Tibial nerve (tissue), 4 donors: ENCODE measurements at regions not wholly inside any gene's neighbourhood (a gene's known extent, or its start where the extent isn't known, plus 50 kb on each side); places are given as distances from the start of the nearest gene placed in this dataset.

Experiments
- EP300 ChIP-seq, 2 donors: sonication (generic); formaldehyde crosslinking; IDR thresholded peaks; one replicate each; pipeline ENCODE4 v1.6.1; 2017; ENCODE audit warnings: antibody characterized with exemption in 2 of 2, mild to moderate bottlenecking in 1 of 2
- TF ChIP-seq, protein P1 (sequence below), 5 experiments: fragments of 200-600 bp in 3 of 5; fragments of 450-650 bp in 2 of 5; sonication (generic) in 3 of 5; IDR thresholded peaks; one replicate each; pipeline ENCODE4 v1.5.1; 2016 to 2019; ENCODE audit warnings: antibody characterized with exemption in 5 of 5, mild to moderate bottlenecking in 3 of 5, moderate library complexity in 2 of 5

DNA sequence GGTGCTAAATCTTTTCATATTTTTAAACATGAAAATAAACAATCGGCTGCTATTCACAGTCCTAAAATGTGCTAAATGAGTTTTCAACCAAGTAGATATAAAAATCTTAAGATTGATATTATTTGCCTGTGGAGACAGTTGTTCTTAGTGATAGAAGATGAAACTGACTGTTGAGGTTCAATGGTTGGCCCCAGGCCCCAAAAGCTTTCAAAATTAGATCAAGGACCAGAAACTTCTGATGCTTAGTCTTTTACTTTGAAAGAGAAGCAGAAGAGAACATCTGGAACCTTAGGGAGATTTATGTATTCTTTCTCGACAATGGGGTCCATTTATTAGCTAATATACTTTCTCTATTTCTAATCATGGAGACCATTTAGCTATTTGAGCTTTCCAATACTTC, 155.8 kb downstream of the REEP3 start:
- TF ChIP-seq EP300 (IDR thresholded peaks at IDR 0.05) = no peak
- TF ChIP-seq, protein P1, sequence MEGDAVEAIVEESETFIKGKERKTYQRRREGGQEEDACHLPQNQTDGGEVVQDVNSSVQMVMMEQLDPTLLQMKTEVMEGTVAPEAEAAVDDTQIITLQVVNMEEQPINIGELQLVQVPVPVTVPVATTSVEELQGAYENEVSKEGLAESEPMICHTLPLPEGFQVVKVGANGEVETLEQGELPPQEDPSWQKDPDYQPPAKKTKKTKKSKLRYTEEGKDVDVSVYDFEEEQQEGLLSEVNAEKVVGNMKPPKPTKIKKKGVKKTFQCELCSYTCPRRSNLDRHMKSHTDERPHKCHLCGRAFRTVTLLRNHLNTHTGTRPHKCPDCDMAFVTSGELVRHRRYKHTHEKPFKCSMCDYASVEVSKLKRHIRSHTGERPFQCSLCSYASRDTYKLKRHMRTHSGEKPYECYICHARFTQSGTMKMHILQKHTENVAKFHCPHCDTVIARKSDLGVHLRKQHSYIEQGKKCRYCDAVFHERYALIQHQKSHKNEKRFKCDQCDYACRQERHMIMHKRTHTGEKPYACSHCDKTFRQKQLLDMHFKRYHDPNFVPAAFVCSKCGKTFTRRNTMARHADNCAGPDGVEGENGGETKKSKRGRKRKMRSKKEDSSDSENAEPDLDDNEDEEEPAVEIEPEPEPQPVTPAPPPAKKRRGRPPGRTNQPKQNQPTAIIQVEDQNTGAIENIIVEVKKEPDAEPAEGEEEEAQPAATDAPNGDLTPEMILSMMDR (IDR thresholded peaks at IDR 0.05) = no peak
